Mesendoderm (in vitro differentiated cells): ENCODE measurements at regions not wholly inside any gene's neighbourhood (a gene's known extent, or its start where the extent isn't known, plus 50 kb on each side); places are given as distances from the start of the nearest gene placed in this dataset.

ENCODE experiments used
- DNase-seq: peaks from one replicate; pipeline ENCODE4 v3.0.0; 2013
- H2AK5ac ChIP-seq: 2 replicates; pipeline ENCODE4 v1.6.1; 2013; ENCODE audit warnings: low read length, inconsistent platforms
- H2BK120ac ChIP-seq: 2 replicates; pipeline ENCODE4 v1.6.1; 2013; ENCODE audit warnings: low read depth, mild to moderate bottlenecking, low read length, moderate library complexity, mixed read lengths
- H2BK15ac ChIP-seq: replicated peaks from 2 replicates; pipeline ENCODE4 v1.6.1; 2013; ENCODE audit warnings: low read depth, mild to moderate bottlenecking, moderate library complexity
- H2BK5ac ChIP-seq: 2 replicates; pipeline ENCODE4 v1.6.1; 2013; ENCODE audit warnings: low read length, inconsistent platforms
- H3K18ac ChIP-seq: 2 replicates; pipeline ENCODE4 v1.6.1; 2013; ENCODE audit warnings: mild to moderate bottlenecking, low read length, mixed read lengths
- H3K23ac ChIP-seq: one replicate; pipeline ENCODE4 v1.6.1; 2013; ENCODE audit warnings: low read length
- H3K27ac ChIP-seq: 2 replicates; pipeline ENCODE4 v1.5.1; 2013; ENCODE audit warnings: low read depth, mild to moderate bottlenecking, inconsistent platforms, low read length, moderate library complexity
- H3K27me3 ChIP-seq: 2 replicates; pipeline ENCODE4 v1.6.1; 2013; ENCODE audit warnings: low read length, control low read depth, mild to moderate bottlenecking, inconsistent platforms; ENCODE audit not compliant: insufficient read depth, poor library complexity
- H3K36me3 ChIP-seq: 2 replicates; pipeline ENCODE4 v1.6.1; 2013; ENCODE audit warnings: low read length, inconsistent platforms; ENCODE audit not compliant: control insufficient read depth, insufficient read depth
- H3K4ac ChIP-seq: one replicate; pipeline ENCODE4 v1.6.1; 2013; ENCODE audit warnings: low read depth, mild to moderate bottlenecking, low read length, moderate library complexity
- H3K4me1 ChIP-seq: 2 replicates; pipeline ENCODE4 v1.6.1; 2013; ENCODE audit warnings: low read depth, low read length, inconsistent platforms; ENCODE audit not compliant: control insufficient read depth
- H3K4me2 ChIP-seq: 2 replicates; pipeline ENCODE4 v1.6.1; 2013; ENCODE audit warnings: low read length
- H3K4me3 ChIP-seq: 2 replicates; pipeline ENCODE4 v1.5.1; 2013; ENCODE audit warnings: mild to moderate bottlenecking, low read length
- H3K56ac ChIP-seq: one replicate; pipeline ENCODE4 v1.6.1; 2013; ENCODE audit warnings: low read length
- H3K79me1 ChIP-seq: 2 replicates; pipeline ENCODE4 v1.6.1; 2013; ENCODE audit warnings: low read length, inconsistent platforms
- H3K79me2 ChIP-seq: 2 replicates; pipeline ENCODE4 v1.6.1; 2013; ENCODE audit warnings: mild to moderate bottlenecking, low read length; ENCODE audit not compliant: control insufficient read depth, insufficient read depth
- H3K9ac ChIP-seq: 2 replicates; pipeline ENCODE4 v1.6.1; 2013; ENCODE audit warnings: low read length, inconsistent platforms
- H4K5ac ChIP-seq: one replicate; pipeline ENCODE4 v1.6.1; 2013; ENCODE audit warnings: low read length
- H4K8ac ChIP-seq: one replicate; pipeline ENCODE4 v1.6.1; 2013; ENCODE audit warnings: low read depth, mild to moderate bottlenecking, control low read depth, low read length, moderate library complexity
- WGBS: extraction: QIAGEN DNeasy Blood & Tissue Kit; methylation state at CpG from one replicate; pipeline ENCODE4 v1.1.7; 2013; ENCODE audit warnings: low lambda C conversion rate, missing lambda C conversion rate; ENCODE audit not compliant: insufficient coverage; ENCODE audit errors: extremely low coverage; 5-methylcytosine and 5-hydroxymethylcytosine counted together

- WGBS = no CpG with 5 or more reads among the region's 3 CpGs
- Histone ChIP-seq H3K79me2 (no peaks in the 10 kb centered on the region), H3K18ac (no peak overlapping the region), H3K4me3 (no peak overlapping the region), H2BK15ac (no peak overlapping the region), H4K8ac (no peak overlapping the region), H3K4me1 (no peaks in the 10 kb centered on the region), H2BK120ac (no peak overlapping the region), H3K36me3 (no peaks in the 10 kb centered on the region), H4K5ac (no peak overlapping the region), H3K23ac (no peak overlapping the region), H3K9ac (no peak overlapping the region), H3K4me2 (no peak overlapping the region), H3K56ac (no peak overlapping the region), H3K27ac (no peak overlapping the region), H3K27me3 (no peaks in the 10 kb centered on the region), H2AK5ac (no peak overlapping the region), H3K4ac (no peak overlapping the region), H2BK5ac (no peak overlapping the region), H3K79me1 (no peaks in the 10 kb centered on the region)
- DNase-seq = no peak
These were observed 1566.6 kb downstream of the EFNB2 start for GRCh38 chr13:104968876-104969275.

DNA sequence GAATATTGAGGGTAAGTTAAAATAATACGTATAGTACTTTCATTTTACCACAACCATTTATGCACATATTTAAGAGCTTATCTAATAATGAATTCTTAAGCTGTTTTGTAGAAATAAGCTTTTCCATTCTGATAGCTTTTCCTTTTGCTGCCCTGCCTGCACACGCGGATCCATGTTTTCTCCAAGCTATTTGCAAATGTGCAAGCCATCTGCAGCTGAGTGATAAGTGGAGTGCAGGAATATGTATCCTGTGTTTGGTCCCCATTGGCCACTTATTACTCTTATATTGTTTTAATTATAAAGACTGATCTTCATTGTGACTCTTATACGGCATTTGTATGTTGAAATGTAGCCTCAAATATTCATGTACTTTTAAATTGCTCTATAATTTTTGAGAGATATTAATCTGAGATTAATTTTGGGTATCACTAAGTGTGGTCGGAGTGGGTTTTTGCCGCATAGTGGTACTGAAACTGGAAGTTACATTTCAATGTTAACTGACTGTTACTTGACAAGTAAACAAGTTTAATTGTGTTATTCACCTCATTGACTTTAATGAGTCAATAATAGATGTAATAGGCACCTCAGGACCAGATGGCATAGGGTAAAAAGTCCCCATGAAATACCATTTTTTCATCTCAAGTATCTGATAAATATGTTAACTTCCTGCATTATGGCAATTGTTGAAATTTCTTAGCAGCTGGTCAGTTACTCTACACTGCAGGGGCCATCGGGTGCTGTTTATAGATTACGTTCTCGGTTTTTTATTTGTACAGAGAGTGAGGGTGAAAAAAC, 1567.4 kb downstream of the EFNB2 start:
- Histone ChIP-seq H4K5ac (no peak overlapping the region), H4K8ac (no peak overlapping the region), H3K27me3 (no peaks in the 10 kb centered on the region), H3K9ac (no peak overlapping the region), H2AK5ac (no peak overlapping the region), H2BK15ac (no peak overlapping the region), H3K56ac (no peak overlapping the region), H3K79me2 (no peaks in the 10 kb centered on the region), H3K36me3 (no peaks in the 10 kb centered on the region), H3K4me1 (no peaks in the 10 kb centered on the region), H3K27ac (no peak overlapping the region), H3K18ac (no peak overlapping the region), H3K4me2 (no peak overlapping the region), H2BK5ac (no peak overlapping the region), H3K4me3 (no peak overlapping the region), H3K23ac (no peak overlapping the region), H3K4ac (no peak overlapping the region), H2BK120ac (no peak overlapping the region), H3K79me1 (no peaks in the 10 kb centered on the region)
- DNase-seq = no peak
- WGBS = no CpG with 5 or more reads among the region's 9 CpGs

- no peak overlapping the region for H3K4me3 ChIP-seq
- no peaks in the 10 kb centered on the region for H3K36me3 ChIP-seq
- H3K79me2 ChIP-seq = no peaks in the 10 kb centered on the region
- no peak overlapping the region for H3K23ac ChIP-seq
- H4K5ac ChIP-seq = no peak overlapping the region
- no peak overlapping the region for H3K9ac ChIP-seq
- no peaks in the 10 kb centered on the region for H3K27me3 ChIP-seq
- no peak overlapping the region for H3K4me2 ChIP-seq
- H4K8ac ChIP-seq = no peak overlapping the region
- H2AK5ac ChIP-seq = no peak overlapping the region
- no peak overlapping the region for H3K18ac ChIP-seq
- no peak overlapping the region for H3K56ac ChIP-seq
- H2BK5ac ChIP-seq = no peak overlapping the region
- no peak overlapping the region for H3K27ac ChIP-seq
- no peak overlapping the region for H2BK15ac ChIP-seq
- H3K4ac ChIP-seq = no peak overlapping the region
- H3K79me1 ChIP-seq = no peaks in the 10 kb centered on the region
- H2BK120ac ChIP-seq = no peak overlapping the region
- H3K4me1 ChIP-seq = no peaks in the 10 kb centered on the region
- no peak for DNase-seq
- 100% methylated on average over 1 of the region's 3 CpGs for WGBS
These were observed 1568.1 kb downstream of the EFNB2 start for GRCh38 chr13:104967376-104967775.

GRCh38 chr13:104962411-104962810, 1573.1 kb downstream of the EFNB2 start:
- Histone ChIP-seq H3K4me2 (no peak overlapping the region), H4K5ac (no peak overlapping the region), H4K8ac (no peak overlapping the region), H3K4me1 (no peaks in the 10 kb centered on the region), H2BK5ac (no peak overlapping the region), H3K36me3 (no peaks in the 10 kb centered on the region), H3K4ac (no peak overlapping the region), H2BK120ac (no peak overlapping the region), H3K27me3 (no peaks in the 10 kb centered on the region), H3K23ac (no peak overlapping the region), H3K27ac (no peak overlapping the region), H3K79me1 (no peaks in the 10 kb centered on the region), H2AK5ac (no peak overlapping the region), H3K4me3 (no peak overlapping the region), H3K9ac (no peak overlapping the region), H3K56ac (no peak overlapping the region), H3K79me2 (no peaks in the 10 kb centered on the region), H3K18ac (no peak overlapping the region), H2BK15ac (no peak overlapping the region)
- DNase-seq = no peak
- no CpG with 5 or more reads among the region's 3 CpGs for WGBS

DNA sequence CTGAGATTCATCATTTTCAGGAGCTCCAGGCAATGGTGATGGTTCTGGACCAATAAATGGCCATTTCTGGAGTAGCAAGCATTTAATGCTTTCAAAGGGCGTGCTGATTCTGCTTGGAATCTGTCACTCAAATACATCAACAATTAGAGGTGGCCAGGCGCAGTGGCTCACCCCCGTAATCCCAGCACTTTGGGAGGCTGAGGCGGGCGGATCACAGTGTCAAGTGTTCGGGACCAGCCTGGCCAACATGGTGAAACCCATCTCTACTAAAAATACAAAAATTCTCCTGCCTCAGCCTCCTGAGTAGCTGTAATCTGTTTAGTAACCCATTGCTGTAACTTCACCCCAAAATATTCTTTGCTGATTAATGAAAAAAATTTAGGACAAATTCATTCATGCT, 1574.2 kb downstream of the EFNB2 start:
- Histone ChIP-seq H3K4me3 (no peak overlapping the region), H3K56ac (no peak overlapping the region), H3K9ac (no peak overlapping the region), H2BK5ac (no peak overlapping the region), H4K8ac (no peak overlapping the region), H3K36me3 (no peaks in the 10 kb centered on the region), H3K4me1 (no peaks in the 10 kb centered on the region), H3K23ac (no peak overlapping the region), H3K79me2 (no peaks in the 10 kb centered on the region), H2AK5ac (no peak overlapping the region), H2BK15ac (no peak overlapping the region), H3K4me2 (no peak overlapping the region), H3K4ac (no peak overlapping the region), H2BK120ac (no peak overlapping the region), H3K79me1 (no peaks in the 10 kb centered on the region), H3K27me3 (no peaks in the 10 kb centered on the region), H3K27ac (no peak overlapping the region), H4K5ac (no peak overlapping the region), H3K18ac (no peak overlapping the region)
- DNase-seq = no peak
- no CpG with 5 or more reads among the region's 6 CpGs for WGBS

GRCh38 chr13:104954210-104954609, 1581.3 kb downstream of the EFNB2 start:
- H4K5ac ChIP-seq = no peak overlapping the region
- H4K8ac ChIP-seq = no peak overlapping the region
- no peaks in the 10 kb centered on the region for H3K4me1 ChIP-seq
- H2BK120ac ChIP-seq = no peak overlapping the region
- H3K18ac ChIP-seq = no peak overlapping the region
- no peak overlapping the region for H3K23ac ChIP-seq
- DNase-seq = no peak
- no peak overlapping the region for H2AK5ac ChIP-seq
- H3K27ac ChIP-seq = no peak overlapping the region
- no peaks in the 10 kb centered on the region for H3K79me1 ChIP-seq
- H3K79me2 ChIP-seq = no peaks in the 10 kb centered on the region
- H3K27me3 ChIP-seq = no peaks in the 10 kb centered on the region
- no peaks in the 10 kb centered on the region for H3K36me3 ChIP-seq
- H3K4me2 ChIP-seq = no peak overlapping the region
- no peak overlapping the region for H3K4ac ChIP-seq
- no peak overlapping the region for H3K9ac ChIP-seq
- no CpG with 5 or more reads among the region's 2 CpGs for WGBS
- H3K4me3 ChIP-seq = no peak overlapping the region
- no peak overlapping the region for H3K56ac ChIP-seq
- H2BK15ac ChIP-seq = no peak overlapping the region
- no peak overlapping the region for H2BK5ac ChIP-seq
